Neural progenitor cell (in vitro differentiated cells): ENCODE measurements at regions not wholly inside any gene's neighbourhood (a gene's known extent, or its start where the extent isn't known, plus 50 kb on each side); places are given as distances from the start of the nearest gene placed in this dataset.

Source experiments
- CTCF ChIP-seq: fragments of 200-600 bp; sonication (generic); IDR thresholded peaks from 2 replicates; pipeline ENCODE4 v1.5.1; 2017; ENCODE audit warnings: antibody characterized with exemption, mild to moderate bottlenecking
- EZH2 ChIP-seq: fragments of 200-600 bp; sonication (generic); IDR thresholded peaks from 2 replicates; pipeline ENCODE4 v1.6.1; 2017; ENCODE audit warnings: antibody characterized with exemption, mild to moderate bottlenecking, moderate library complexity

DNA sequence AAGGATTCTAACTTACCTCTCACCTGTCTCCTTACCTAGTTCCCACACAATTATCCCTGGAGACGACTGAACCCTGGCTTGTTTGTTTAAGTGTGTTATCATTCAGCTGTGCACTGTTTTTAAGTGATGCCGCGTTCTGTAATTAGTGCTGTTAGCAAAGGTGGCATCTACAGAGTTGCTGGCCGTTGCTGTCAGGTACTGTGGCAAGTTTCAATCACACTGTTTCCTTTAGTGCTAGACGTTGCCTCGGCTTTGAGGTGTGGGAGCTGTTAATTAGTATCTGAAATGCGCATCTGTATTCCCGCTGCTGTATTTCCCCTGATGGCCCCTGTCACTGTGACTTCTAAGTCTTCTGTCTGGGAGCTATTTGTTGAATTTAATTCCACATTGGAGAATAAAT lies 193.8 kb upstream of the GAS1 start:
- TF ChIP-seq EZH2 = no peak
- no peak for TF ChIP-seq CTCF
